ENCODE measurements at regions not wholly inside any gene's neighbourhood (a gene's known extent, or its start where the extent isn't known, plus 50 kb on each side); places are given as distances from the start of the nearest gene placed in this dataset.

- Histone ChIP-seq H3K9me3 (no peaks in the 10 kb centered on the region), H3K4me3 (no peak overlapping the region), H3K4me2 (no peak overlapping the region), H3K27ac (no peak overlapping the region), H3K4me1 (no peaks in the 10 kb centered on the region)
- no peak for FAIRE-seq
- POLR2A ChIA-PET: no interaction called here
- TF ChIP-seq RAD21 (conservative IDR thresholded peaks at IDR 0.05 in 1 of 2, IDR thresholded peaks at IDR 0.05 in 1 of 2): no peak
- no peak for TF ChIP-seq HEYL (CRISPR knock-in tag; IDR thresholded peaks at IDR 0.05)
- no peak for TF ChIP-seq CTCF (IDR thresholded peaks at IDR 0.05)
- no peak for TF ChIP-seq MAFK (IDR thresholded peaks at IDR 0.05; ENCODE audit: partially characterized antibody)
- no peak for TF ChIP-seq TFCP2L1 (CRISPR knock-in tag; IDR thresholded peaks at IDR 0.05)
- TF ChIP-seq ZNF302 (CRISPR knock-in tag; IDR thresholded peaks at IDR 0.05): no peak
- no peak for TF ChIP-seq CBX8 (IDR thresholded peaks at IDR 0.05)
- no peak for TF ChIP-seq SREBF2 (IDR thresholded peaks at IDR 0.05)
- no peak for DNase-seq (ENCODE audit: low read depth in 1 of 2, low spot score in 1 of 2)
- WGBS (ENCODE audit: missing lambda C conversion rate): 76% methylated on average over 2 of the region's 2 CpGs
- CTCF ChIA-PET: no interaction called here
- ATAC-seq: no peak
Measured at GRCh38 chr4:144531841-144532240, 114.1 kb upstream of the HHIP start.

GRCh38 chr4:144547678-144548298, 98.2 kb upstream of the HHIP start:
- TF ChIP-seq SMC3 (IDR thresholded peaks at IDR 0.05): no peak
- TF ChIP-seq PHF8 (IDR thresholded peaks at IDR 0.05; ENCODE audit: borderline replicate concordance, low read depth): no peak
- no peak for TF ChIP-seq POLR2AphosphoS2 (conservative IDR thresholded peaks at IDR 0.05; ENCODE audit: low read length)
- no peak for TF ChIP-seq CHD4 (IDR thresholded peaks at IDR 0.05; ENCODE audit: borderline replicate concordance)
- TF ChIP-seq CTCF (IDR thresholded peaks at IDR 0.05): no peak
- TF ChIP-seq SREBF2 (IDR thresholded peaks at IDR 0.05): no peak
- no peak for TF ChIP-seq BCL3 (IDR thresholded peaks at IDR 0.05)
- TF ChIP-seq BHLHE40 (IDR thresholded peaks at IDR 0.05; ENCODE audit: low read depth, low read length): no peak
- no peak for TF ChIP-seq RFX5 (IDR thresholded peaks at IDR 0.05)
- no peak for TF ChIP-seq FOSB (CRISPR knock-in tag; IDR thresholded peaks at IDR 0.05)
- TF ChIP-seq NPAS2 (CRISPR knock-in tag; IDR thresholded peaks at IDR 0.05; ENCODE audit: borderline replicate concordance): no peak
- no peak for TF ChIP-seq TP53 (CRISPR knock-in tag; IDR thresholded peaks at IDR 0.05)
- no peak for TF ChIP-seq USF2 (IDR thresholded peaks at IDR 0.05)
- no peak for TF ChIP-seq MYC (IDR thresholded peaks at IDR 0.05; ENCODE audit: borderline replicate concordance, low read length)
- TF ChIP-seq TFCP2L1 (CRISPR knock-in tag; IDR thresholded peaks at IDR 0.05): no peak
- no peak for TF ChIP-seq CBX2 (IDR thresholded peaks at IDR 0.05; ENCODE audit: borderline replicate concordance, low read depth)
- no peak for TF ChIP-seq ESRRA (IDR thresholded peaks at IDR 0.05; ENCODE audit: borderline replicate concordance, low read length)
- H3K9me3 ChIP-seq: no peaks in the 10 kb centered on the region
- FAIRE-seq: no peak
- WGBS (ENCODE audit: missing lambda C conversion rate): 82% methylated on average over 2 of the region's 2 CpGs
- no peak overlapping the region for H3K4me2 ChIP-seq
- H3K4me1 ChIP-seq: no peaks in the 10 kb centered on the region
- DNase-seq (ENCODE audit: low read depth in 1 of 2, low spot score in 1 of 2): no peak
- ATAC-seq: no peak
- CTCF ChIA-PET: interaction anchor here (1.7 kb wide), 1 partner anchor 17 kb away, joined by 3 read pairs; no protein-coding TSS in a partner anchor
- no peak overlapping the region for H3K4me3 ChIP-seq
- POLR2A ChIA-PET: no interaction called here
- no peak overlapping the region for H3K27ac ChIP-seq

All from A549 (cell line).